Fibroblast of lung (primary cell): ENCODE measurements at regions not wholly inside any gene's neighbourhood (a gene's known extent, or its start where the extent isn't known, plus 50 kb on each side); places are given as distances from the start of the nearest gene placed in this dataset.
A peak's percentile ranks its signal among the peaks of the same experiment; 100 is the strongest.

Experiments
- DNase-seq, 2 donors: peaks; one replicate each; pipeline versions ENCODE4 v3.0.0 to v3.0.0-alpha.2; 2010; ENCODE audit warnings: low read depth in 2 of 2
- H2AFZ ChIP-seq: 2 replicates; pipeline ENCODE4 v1.5.1; 2012; ENCODE audit warnings: low read length, control low read depth, inconsistent platforms
- H3K27ac ChIP-seq: 2 replicates; pipeline ENCODE4 v1.5.1; 2011; ENCODE audit warnings: low read length, control low read depth; ENCODE audit not compliant: insufficient read depth
- H3K27me3 ChIP-seq: 2 replicates; pipeline ENCODE4 v1.5.1; 2011; ENCODE audit warnings: mild to moderate bottlenecking, low read length; ENCODE audit not compliant: control insufficient read depth, insufficient read depth
- H3K36me3 ChIP-seq: 2 replicates; pipeline ENCODE4 v1.5.1; 2011; ENCODE audit warnings: low read length; ENCODE audit not compliant: control insufficient read depth, insufficient read depth
- H3K4me1 ChIP-seq: 2 replicates; pipeline ENCODE4 v1.5.1; 2011; ENCODE audit warnings: low read length; ENCODE audit not compliant: control insufficient read depth, insufficient read depth; ENCODE audit errors: extremely low read depth
- H3K4me2 ChIP-seq: 2 replicates; pipeline ENCODE4 v1.5.1; 2011; ENCODE audit warnings: low read length, control low read depth; ENCODE audit not compliant: insufficient read depth; ENCODE audit errors: extremely low read depth
- H3K4me3 ChIP-seq, 4 experiments: fragments of 200-600 bp in 1 of 4; sonication (generic) in 1 of 4; replicated peaks in 1 of 4; 2 replicates each; pipeline ENCODE4 v1.5.1; 2011 to 2016; ENCODE audit warnings: low read length in 4 of 4, low read depth in 3 of 4, mild to moderate bottlenecking in 3 of 4, control low read depth in 2 of 4, inconsistent platforms in 1 of 4, mixed read lengths in 1 of 4; ENCODE audit not compliant: insufficient read depth in 1 of 4; ENCODE audit errors: control extremely low read depth in 1 of 4
- H3K79me2 ChIP-seq: 2 replicates; pipeline ENCODE4 v1.5.1; 2012; ENCODE audit warnings: mild to moderate bottlenecking, low read length, inconsistent platforms; ENCODE audit not compliant: control insufficient read depth, insufficient read depth
- H3K9ac ChIP-seq: 2 replicates; pipeline ENCODE4 v1.5.1; 2011; ENCODE audit warnings: mild to moderate bottlenecking, low read length, control low read depth; ENCODE audit not compliant: insufficient read depth
- H3K9me3 ChIP-seq: 2 replicates; pipeline ENCODE4 v1.5.1; 2012; ENCODE audit warnings: low read depth, low read length; ENCODE audit not compliant: control insufficient read depth, insufficient read depth
- H4K20me1 ChIP-seq: 2 replicates; pipeline ENCODE4 v1.5.1; 2011; ENCODE audit warnings: low read length; ENCODE audit not compliant: control insufficient read depth, insufficient read depth; ENCODE audit errors: extremely low read depth
- EZH2 ChIP-seq: IDR thresholded peaks from 2 replicates; pipeline ENCODE4 v1.5.1; 2012; ENCODE audit warnings: low read length, control low read depth, mild to moderate bottlenecking; ENCODE audit errors: missing control alignments
- TF ChIP-seq, protein P1 (sequence below), 2 donors: IDR thresholded peaks in 1 of 2; conservative IDR thresholded peaks in 1 of 2; 1 replicate in 1 of 2; 2 replicates in 1 of 2; pipeline ENCODE4 v1.5.1; 2011 to 2012; ENCODE audit warnings: low read length in 2 of 2, control low read depth in 1 of 2, inconsistent platforms in 1 of 2, low read depth in 1 of 2, mild to moderate bottlenecking in 1 of 2

DNA sequence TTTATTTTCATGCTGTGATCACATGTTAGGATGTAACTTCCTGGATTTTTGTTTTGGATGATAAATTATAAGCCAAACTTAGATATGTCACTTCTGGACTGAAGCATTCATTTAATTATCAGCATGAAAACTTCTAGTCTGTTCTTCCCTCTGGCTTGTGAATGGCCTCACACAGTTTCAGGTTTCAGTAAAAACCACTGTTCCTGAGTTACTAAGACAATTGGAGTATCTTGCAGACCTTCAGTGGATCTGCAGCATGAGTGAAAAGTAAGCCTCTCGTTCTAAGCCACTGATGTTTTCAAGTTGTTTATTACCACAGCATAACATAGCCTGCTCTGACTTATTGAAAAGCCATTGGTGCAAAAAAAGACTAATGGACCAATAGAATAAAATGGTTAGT lies 55.3 kb upstream of the RGS21 start:
- no peaks in the 10 kb centered on the region for H3K9me3 ChIP-seq
- no peaks in the 10 kb centered on the region for H3K4me1 ChIP-seq
- H3K27me3 ChIP-seq = no peaks in the 10 kb centered on the region
- TF ChIP-seq EZH2 = no peak
- TF ChIP-seq, protein P1, sequence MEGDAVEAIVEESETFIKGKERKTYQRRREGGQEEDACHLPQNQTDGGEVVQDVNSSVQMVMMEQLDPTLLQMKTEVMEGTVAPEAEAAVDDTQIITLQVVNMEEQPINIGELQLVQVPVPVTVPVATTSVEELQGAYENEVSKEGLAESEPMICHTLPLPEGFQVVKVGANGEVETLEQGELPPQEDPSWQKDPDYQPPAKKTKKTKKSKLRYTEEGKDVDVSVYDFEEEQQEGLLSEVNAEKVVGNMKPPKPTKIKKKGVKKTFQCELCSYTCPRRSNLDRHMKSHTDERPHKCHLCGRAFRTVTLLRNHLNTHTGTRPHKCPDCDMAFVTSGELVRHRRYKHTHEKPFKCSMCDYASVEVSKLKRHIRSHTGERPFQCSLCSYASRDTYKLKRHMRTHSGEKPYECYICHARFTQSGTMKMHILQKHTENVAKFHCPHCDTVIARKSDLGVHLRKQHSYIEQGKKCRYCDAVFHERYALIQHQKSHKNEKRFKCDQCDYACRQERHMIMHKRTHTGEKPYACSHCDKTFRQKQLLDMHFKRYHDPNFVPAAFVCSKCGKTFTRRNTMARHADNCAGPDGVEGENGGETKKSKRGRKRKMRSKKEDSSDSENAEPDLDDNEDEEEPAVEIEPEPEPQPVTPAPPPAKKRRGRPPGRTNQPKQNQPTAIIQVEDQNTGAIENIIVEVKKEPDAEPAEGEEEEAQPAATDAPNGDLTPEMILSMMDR (conservative IDR thresholded peaks at IDR 0.05 in 1 of 2, IDR thresholded peaks at IDR 0.05 in 1 of 2; ENCODE audit: low read depth in 1 of 2, low read length in 2 of 2) = no peak
- no peaks in the 10 kb centered on the region for H3K36me3 ChIP-seq
- no peak overlapping the region for H3K4me3 ChIP-seq
- DNase-seq = peak in 1 of 2 donors; percentile 1
- H4K20me1 ChIP-seq = no peaks in the 10 kb centered on the region
- H2AFZ ChIP-seq = no peak overlapping the region
- H3K4me2 ChIP-seq = no peak overlapping the region
- no peak overlapping the region for H3K9ac ChIP-seq
- H3K27ac ChIP-seq = no peak overlapping the region
- no peaks in the 10 kb centered on the region for H3K79me2 ChIP-seq

DNA sequence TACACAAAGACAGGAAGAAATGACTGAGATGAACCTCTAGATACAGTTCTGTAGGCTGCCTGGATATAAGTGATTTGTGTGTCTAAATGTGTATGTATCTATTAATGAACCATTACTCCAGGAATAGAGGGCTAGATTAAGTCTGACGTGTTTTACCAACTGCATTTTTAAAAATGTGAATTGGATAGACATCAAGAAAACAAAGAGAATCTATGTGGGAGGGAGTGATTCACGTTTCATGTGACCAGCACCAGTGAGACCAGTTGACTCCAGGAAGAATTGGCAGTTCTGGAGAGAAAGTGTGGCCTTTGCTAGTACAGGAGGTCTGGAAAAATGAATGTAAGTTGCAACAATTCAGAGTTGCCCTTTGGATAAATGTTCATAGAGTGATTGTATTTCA lies 53.4 kb upstream of the RGS21 start:
- Histone ChIP-seq H3K36me3 (no peaks in the 10 kb centered on the region), H3K4me2 (peak overlapping the region; percentile 13), H3K27me3 (no peaks in the 10 kb centered on the region), H3K79me2 (no peaks in the 10 kb centered on the region), H3K4me1 (no peaks in the 10 kb centered on the region), H3K9me3 (no peaks in the 10 kb centered on the region), H4K20me1 (no peaks in the 10 kb centered on the region), H3K4me3 (no peak overlapping the region), H3K27ac (no peak overlapping the region), H3K9ac (no peak overlapping the region), H2AFZ (no peak overlapping the region)
- peak; percentile 79 to 90 for DNase-seq
- TF ChIP-seq, protein P1 (conservative IDR thresholded peaks at IDR 0.05 in 1 of 2, IDR thresholded peaks at IDR 0.05 in 1 of 2; ENCODE audit: low read depth in 1 of 2, low read length in 2 of 2) = no peak
- no peak for TF ChIP-seq EZH2

DNA sequence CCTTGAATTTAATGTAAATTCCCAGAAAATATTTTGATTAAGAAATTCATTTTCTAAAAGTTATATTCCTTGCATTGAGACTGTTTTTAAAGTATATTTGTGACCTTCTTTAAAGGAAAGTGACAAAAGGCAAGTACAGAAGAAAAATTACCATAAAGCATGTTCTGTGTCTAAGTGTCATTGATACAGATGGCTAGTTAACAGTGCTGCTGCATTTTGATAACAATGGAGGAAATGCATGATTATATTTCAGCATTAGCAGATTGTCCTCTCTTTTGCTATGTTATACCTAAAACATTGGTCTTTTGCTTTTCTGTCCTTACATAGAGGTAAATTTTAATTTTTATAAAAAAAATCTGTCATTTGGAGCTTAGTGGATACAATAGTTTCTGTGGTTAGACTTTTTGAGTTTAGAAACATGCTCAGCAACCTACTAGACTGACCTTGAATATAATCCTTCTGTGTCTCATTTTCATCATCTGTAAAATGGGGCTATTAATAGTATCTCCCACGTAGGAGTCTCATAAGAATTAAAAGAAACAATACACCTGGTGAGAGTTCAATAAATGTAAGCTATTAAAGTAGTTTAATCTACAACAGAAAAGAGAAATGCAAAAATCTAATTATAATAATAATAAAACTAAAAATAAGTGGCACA lies 51.1 kb upstream of the RGS21 start:
- no peaks in the 10 kb centered on the region for H3K27me3 ChIP-seq
- H3K9me3 ChIP-seq = no peaks in the 10 kb centered on the region
- no peaks in the 10 kb centered on the region for H3K36me3 ChIP-seq
- no peak overlapping the region for H3K27ac ChIP-seq
- no peak overlapping the region for H2AFZ ChIP-seq
- H3K9ac ChIP-seq = no peak overlapping the region
- no peak overlapping the region for H3K4me3 ChIP-seq
- H4K20me1 ChIP-seq = no peaks in the 10 kb centered on the region
- H3K4me2 ChIP-seq = no peak overlapping the region
- no peaks in the 10 kb centered on the region for H3K79me2 ChIP-seq
- no peak for TF ChIP-seq EZH2
- TF ChIP-seq, protein P1 (conservative IDR thresholded peaks at IDR 0.05 in 1 of 2, IDR thresholded peaks at IDR 0.05 in 1 of 2; ENCODE audit: low read depth in 1 of 2, low read length in 2 of 2) = no peak
- no peaks in the 10 kb centered on the region for H3K4me1 ChIP-seq
- DNase-seq = no peak
